HFFc6 (cell line): ENCODE measurements at regions not wholly inside any gene's neighbourhood (a gene's known extent, or its start where the extent isn't known, plus 50 kb on each side); places are given as distances from the start of the nearest gene placed in this dataset.

Experiments used
- DNase-seq: peaks from one replicate; pipeline ENCODE4 v3.0.0-alpha.2; 2018
- H3K27ac Mint-ChIP-seq: 2 replicates; pipeline ENCODE4 v1.8.0; 2020; ENCODE audit warnings: mild to moderate bottlenecking, mixed read lengths
- H3K27me3 Mint-ChIP-seq: 2 replicates; pipeline ENCODE4 v1.8.0; 2021; ENCODE audit warnings: mild to moderate bottlenecking, moderate library complexity, mixed read lengths; ENCODE audit not compliant: insufficient read depth
- H3K36me3 Mint-ChIP-seq: 2 replicates; pipeline ENCODE4 v1.8.0; 2021; ENCODE audit warnings: low read depth, mixed read lengths
- H3K4me1 Mint-ChIP-seq: 2 replicates; pipeline ENCODE4 v1.8.0; 2020; ENCODE audit warnings: low read depth, mixed read lengths
- H3K4me3 Mint-ChIP-seq: 2 replicates; pipeline ENCODE4 v1.8.0; 2020; ENCODE audit warnings: mild to moderate bottlenecking, moderate library complexity, mixed read lengths
- H3K9me3 Mint-ChIP-seq: 2 replicates; pipeline ENCODE4 v1.8.0; 2020; ENCODE audit warnings: mild to moderate bottlenecking, mixed read lengths
- CTCF ChIP-seq: fragments of 200-600 bp; sonication (generic); IDR thresholded peaks from 2 replicates; pipeline ENCODE4 v1.5.0; 2021; ENCODE audit warnings: antibody characterized with exemption, mild to moderate bottlenecking

- H3K27me3 Mint-ChIP-seq: no peaks in the 10 kb centered on the region
- H3K9me3 Mint-ChIP-seq: peaks cover 31% of the 10 kb centered on the region
- no peak for TF ChIP-seq CTCF
Observed at GRCh38 chr13:54750521-54750920, 1721.9 kb downstream of the OLFM4 start.

GRCh38 chr13:54758795-54759194 is 1730.2 kb downstream of the OLFM4 start:
- Mint-ChIP-seq H3K27me3 (no peaks in the 10 kb centered on the region), H3K4me3 (no peak overlapping the region), H3K36me3 (no peaks in the 10 kb centered on the region; the same call in 1 of the 2 replicates), H3K4me1 (no peaks in the 10 kb centered on the region), H3K9me3 (peaks cover 29% of the 10 kb centered on the region), H3K27ac (no peak overlapping the region)
- TF ChIP-seq CTCF: no peak
- DNase-seq: no peak

More at GRCh38 chr13:54750521-54750920, 1721.9 kb downstream of the OLFM4 start:
- H3K4me1 Mint-ChIP-seq: no peaks in the 10 kb centered on the region
- DNase-seq: no peak
- no peak overlapping the region for H3K4me3 Mint-ChIP-seq
- H3K36me3 Mint-ChIP-seq: no peaks in the 10 kb centered on the region
- H3K27ac Mint-ChIP-seq: no peak overlapping the region

GRCh38 chr13:54768214-54768613 is 1739.6 kb downstream of the OLFM4 start:
- Mint-ChIP-seq H3K27me3 (no peaks in the 10 kb centered on the region), H3K4me3 (no peak overlapping the region), H3K27ac (no peak overlapping the region), H3K9me3 (peaks cover 33% of the 10 kb centered on the region), H3K4me1 (no peaks in the 10 kb centered on the region), H3K36me3 (no peaks in the 10 kb centered on the region)
- no peak for TF ChIP-seq CTCF
- no peak for DNase-seq

- peaks cover 38% of the 10 kb centered on the region for H3K9me3 Mint-ChIP-seq
- H3K27me3 Mint-ChIP-seq: no peaks in the 10 kb centered on the region
- H3K36me3 Mint-ChIP-seq: no peaks in the 10 kb centered on the region
- DNase-seq: no peak
- H3K4me3 Mint-ChIP-seq: no peak overlapping the region
- no peaks in the 10 kb centered on the region for H3K4me1 Mint-ChIP-seq
- no peak overlapping the region for H3K27ac Mint-ChIP-seq
- no peak for TF ChIP-seq CTCF
Observed at GRCh38 chr13:54775501-54776191, 1747.0 kb downstream of the OLFM4 start.

GRCh38 chr13:54787754-54788153 is 1759.1 kb downstream of the OLFM4 start:
- no peak for TF ChIP-seq CTCF
- H3K36me3 Mint-ChIP-seq: no peaks in the 10 kb centered on the region
- H3K27ac Mint-ChIP-seq: no peak overlapping the region
- no peak overlapping the region for H3K4me3 Mint-ChIP-seq
- no peaks in the 10 kb centered on the region for H3K27me3 Mint-ChIP-seq
- DNase-seq: no peak
- no peaks in the 10 kb centered on the region for H3K4me1 Mint-ChIP-seq
- peaks cover 34% of the 10 kb centered on the region for H3K9me3 Mint-ChIP-seq
